SK-N-SH (cell line): ENCODE measurements at regions not wholly inside any gene's neighbourhood (a gene's known extent, or its start where the extent isn't known, plus 50 kb on each side); places are given as distances from the start of the nearest gene placed in this dataset.

Source experiments
- CTCF ChIP-seq: fragments of 200-600 bp; sonication (generic); IDR thresholded peaks from 2 replicates; pipeline ENCODE4 v1.6.1; 2017; ENCODE audit warnings: antibody characterized with exemption, mild to moderate bottlenecking, moderate library complexity
- EP300 ChIP-seq, 2 experiments: IDR thresholded peaks; 2 replicates each; pipeline versions ENCODE4 v1.4.0 to v1.6.1; 2012; ENCODE audit warnings: borderline replicate concordance in 1 of 2, low read depth in 1 of 2, low read length in 1 of 2
- EZH2phosphoT487 ChIP-seq: fragments of 200-600 bp; sonication (generic); IDR thresholded peaks from 2 replicates; pipeline ENCODE4 v1.6.1; 2017; ENCODE audit warnings: low read depth, mixed run types, mild to moderate bottlenecking, antibody characterized with exemption, moderate library complexity, borderline replicate concordance
- POLR2AphosphoS5 ChIP-seq: IDR thresholded peaks from 2 replicates; pipeline ENCODE4 v1.6.1; 2012; ENCODE audit warnings: low read depth, low read length
- RAD21 ChIP-seq: IDR thresholded peaks from 2 replicates; pipeline ENCODE4 v1.6.1; 2012; ENCODE audit warnings: mild to moderate bottlenecking, low read length
- USF1 ChIP-seq: IDR thresholded peaks from 2 replicates; pipeline ENCODE4 v1.4.0; 2012; ENCODE audit warnings: low read depth, borderline replicate concordance
- USF2 ChIP-seq: fragments of 150-350 bp; IDR thresholded peaks from 2 replicates; pipeline ENCODE4 v1.6.1; 2017; ENCODE audit warnings: antibody characterized with exemption, low read length, low read depth, borderline replicate concordance
- YY1 ChIP-seq: IDR thresholded peaks from 2 replicates; pipeline ENCODE4 v1.4.0; 2012; ENCODE audit warnings: low read depth, mild to moderate bottlenecking
- ZBTB33 ChIP-seq: IDR thresholded peaks from 2 replicates; pipeline ENCODE4 v1.4.0; 2012; ENCODE audit warnings: low read depth, borderline replicate concordance

- TF ChIP-seq RAD21 (no peak), EP300 (IDR thresholded peaks at IDR 0.05; ENCODE audit: borderline replicate concordance in 1 of 2, low read depth in 1 of 2, low read length in 1 of 2) (no peak), YY1 (no peak), POLR2AphosphoS5 (no peak), ZBTB33 (no peak), USF2 (no peak), EZH2phosphoT487 (no peak), USF1 (no peak), CTCF (no peak)
Observed at GRCh38 chr5:35377653-35378052, 147.4 kb upstream of the PRLR start.
